Lower leg skin (tissue), 4 donors: ENCODE measurements at regions not wholly inside any gene's neighbourhood (a gene's known extent, or its start where the extent isn't known, plus 50 kb on each side); places are given as distances from the start of the nearest gene placed in this dataset.

Source experiments
- DNase-seq, 2 donors: peaks; one replicate each; pipeline ENCODE4 v3.0.0-alpha.2; 2019; ENCODE audit warnings: low spot score in 2 of 2
- H3K4me3 ChIP-seq: fragments of 200-600 bp; sonication (generic); 2 replicates; pipeline ENCODE4 v1.5.1; 2017; ENCODE audit warnings: mild to moderate bottlenecking, low read depth; ENCODE audit not compliant: poor library complexity, severe bottlenecking
- CTCF ChIP-seq, 3 donors: fragments of 450-650 bp; IDR thresholded peaks; one replicate each; pipeline ENCODE4 v1.5.1; 2016; ENCODE audit warnings: antibody characterized with exemption in 3 of 3, mild to moderate bottlenecking in 3 of 3, moderate library complexity in 2 of 3
- POLR2A ChIP-seq, 2 donors: fragments of 450-650 bp; IDR thresholded peaks; one replicate each; pipeline ENCODE4 v1.6.1; 2016 to 2017; ENCODE audit warnings: antibody characterized with exemption in 2 of 2, mild to moderate bottlenecking in 1 of 2, moderate library complexity in 1 of 2
- WGBS, 2 donors: methylation state at CpG; one replicate each; pipeline ENCODE4 v1.1.5; 2018; 5-methylcytosine and 5-hydroxymethylcytosine counted together
- intact Hi-C: fragments of 100-400 bp; cut with DNase I; formaldehyde crosslinking; loops from one replicate; pipeline ENCODE4 v1.15.0; 2023; ENCODE audit warnings: low total_unique reads

GRCh38 chr2:118618279-118618678 is 229.2 kb downstream of the EN1 start:
- WGBS, 2 donors, result 89 to 91% methylated on average over 13 of the region's 13 CpGs
- intact Hi-C loops, result no loop called here
- no peak for DNase-seq
- H3K4me3 ChIP-seq, result no peak overlapping the region
- TF ChIP-seq POLR2A (IDR thresholded peaks at IDR 0.05) (no peak), CTCF (IDR thresholded peaks at IDR 0.05) (no peak)

- TF ChIP-seq POLR2A (IDR thresholded peaks at IDR 0.05) (no peak), CTCF (IDR thresholded peaks at IDR 0.05) (no peak)
- H3K4me3 ChIP-seq, result no peak overlapping the region
- DNase-seq, result no peak
- 86 to 94% methylated on average over 7 of the region's 7 CpGs for WGBS, 2 donors
- intact Hi-C loops, result no loop called here
These were observed 231.0 kb downstream of the EN1 start for GRCh38 chr2:118616432-118616831.

GRCh38 chr2:118614841-118615271 is 232.6 kb downstream of the EN1 start:
- intact Hi-C loops, result no loop called here
- TF ChIP-seq CTCF (IDR thresholded peaks at IDR 0.05) (no peak), POLR2A (IDR thresholded peaks at IDR 0.05) (no peak)
- 61 to 62% methylated on average over 8 of the region's 8 CpGs for WGBS, 2 donors
- DNase-seq, result no peak
- H3K4me3 ChIP-seq, result no peak overlapping the region

- TF ChIP-seq CTCF (IDR thresholded peaks at IDR 0.05) (no peak), POLR2A (IDR thresholded peaks at IDR 0.05) (no peak)
- no peak for DNase-seq
- WGBS, 2 donors, result 50 to 52% methylated on average over 2 of the region's 2 CpGs
- intact Hi-C loops, result no loop called here
- H3K4me3 ChIP-seq, result no peak overlapping the region
These were observed 233.7 kb downstream of the EN1 start for GRCh38 chr2:118613737-118614136.

- no peak for DNase-seq
- no peak for TF ChIP-seq CTCF (IDR thresholded peaks at IDR 0.05)
- no peak for TF ChIP-seq POLR2A (IDR thresholded peaks at IDR 0.05)
- intact Hi-C loops, result no loop called here
- 80 to 83% methylated on average over 2 of the region's 2 CpGs for WGBS, 2 donors
- no peak overlapping the region for H3K4me3 ChIP-seq
These were observed 235.8 kb downstream of the EN1 start for GRCh38 chr2:118611691-118612090.

- no peak for DNase-seq
- TF ChIP-seq POLR2A (IDR thresholded peaks at IDR 0.05) (no peak), CTCF (IDR thresholded peaks at IDR 0.05) (no peak)
- H3K4me3 ChIP-seq, result no peak overlapping the region
- intact Hi-C loops, result no loop called here
- WGBS, 2 donors, result 65 to 68% methylated on average over 4 of the region's 4 CpGs
These were observed 238.3 kb downstream of the EN1 start for GRCh38 chr2:118609138-118609537.
